WERI-Rb-1 (cell line): ENCODE measurements at regions not wholly inside any gene's neighbourhood (a gene's known extent, or its start where the extent isn't known, plus 50 kb on each side); places are given as distances from the start of the nearest gene placed in this dataset.

ENCODE experiments used
- DNase-seq: peaks from one replicate; pipeline ENCODE4 v3.0.0-alpha.2; 2020
- H3K27ac ChIP-seq: fragments of 250-450 bp; sonication (Bioruptor Pico); 2 replicates; pipeline ENCODE4 v1.5.1; 2020; ENCODE audit warnings: mild to moderate bottlenecking, moderate library complexity
- H3K27me3 ChIP-seq: fragments of 250-450 bp; sonication (Bioruptor Pico); 2 replicates; pipeline ENCODE4 v1.5.1; 2021; ENCODE audit warnings: mild to moderate bottlenecking, low read depth, moderate library complexity; ENCODE audit not compliant: insufficient read depth, severe bottlenecking
- H3K36me3 ChIP-seq: fragments of 250-450 bp; sonication (Bioruptor Pico); 2 replicates; pipeline ENCODE4 v1.5.1; 2020; ENCODE audit warnings: mild to moderate bottlenecking, moderate library complexity
- H3K4me3 ChIP-seq: 2 replicates; pipeline ENCODE4 v1.5.1; 2011; ENCODE audit warnings: low read depth, mild to moderate bottlenecking, control low read depth, low read length
- H3K9me3 ChIP-seq: fragments of 250-450 bp; sonication (Bioruptor Pico); 2 replicates; pipeline ENCODE4 v1.5.1; 2021; ENCODE audit warnings: mild to moderate bottlenecking, moderate library complexity; ENCODE audit not compliant: severe bottlenecking
- TF ChIP-seq, protein P1 (sequence below): IDR thresholded peaks from 2 replicates; pipeline ENCODE4 v1.5.1; 2011; ENCODE audit warnings: low read depth, mild to moderate bottlenecking, control low read depth, inconsistent platforms, low read length

DNA sequence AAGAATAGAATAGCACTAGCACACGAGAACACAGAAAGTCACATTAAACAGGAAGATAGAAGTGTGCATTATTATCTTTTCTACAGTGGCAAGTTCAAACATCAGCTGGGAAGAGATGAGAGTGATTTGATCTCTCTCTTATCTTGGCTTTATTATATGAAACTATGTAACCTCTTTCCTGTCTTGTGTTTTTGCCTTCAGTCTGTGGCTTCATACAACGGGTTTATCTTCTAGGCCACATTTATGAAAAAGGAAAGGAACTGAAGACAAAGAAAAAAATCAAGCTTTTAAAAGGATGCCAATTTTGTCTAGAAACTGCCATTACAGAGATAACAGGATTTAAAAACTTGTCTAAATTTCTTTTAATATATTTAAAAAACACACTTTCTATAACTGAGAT lies 983.6 kb downstream of the RPA4 start:
- H3K4me3 ChIP-seq = no peak overlapping the region
- H3K9me3 ChIP-seq = no peaks in the 10 kb centered on the region
- H3K27me3 ChIP-seq = no peaks in the 10 kb centered on the region
- TF ChIP-seq, protein P1, sequence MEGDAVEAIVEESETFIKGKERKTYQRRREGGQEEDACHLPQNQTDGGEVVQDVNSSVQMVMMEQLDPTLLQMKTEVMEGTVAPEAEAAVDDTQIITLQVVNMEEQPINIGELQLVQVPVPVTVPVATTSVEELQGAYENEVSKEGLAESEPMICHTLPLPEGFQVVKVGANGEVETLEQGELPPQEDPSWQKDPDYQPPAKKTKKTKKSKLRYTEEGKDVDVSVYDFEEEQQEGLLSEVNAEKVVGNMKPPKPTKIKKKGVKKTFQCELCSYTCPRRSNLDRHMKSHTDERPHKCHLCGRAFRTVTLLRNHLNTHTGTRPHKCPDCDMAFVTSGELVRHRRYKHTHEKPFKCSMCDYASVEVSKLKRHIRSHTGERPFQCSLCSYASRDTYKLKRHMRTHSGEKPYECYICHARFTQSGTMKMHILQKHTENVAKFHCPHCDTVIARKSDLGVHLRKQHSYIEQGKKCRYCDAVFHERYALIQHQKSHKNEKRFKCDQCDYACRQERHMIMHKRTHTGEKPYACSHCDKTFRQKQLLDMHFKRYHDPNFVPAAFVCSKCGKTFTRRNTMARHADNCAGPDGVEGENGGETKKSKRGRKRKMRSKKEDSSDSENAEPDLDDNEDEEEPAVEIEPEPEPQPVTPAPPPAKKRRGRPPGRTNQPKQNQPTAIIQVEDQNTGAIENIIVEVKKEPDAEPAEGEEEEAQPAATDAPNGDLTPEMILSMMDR = no peak
- no peak for DNase-seq
- H3K36me3 ChIP-seq = no peaks in the 10 kb centered on the region
- no peak overlapping the region for H3K27ac ChIP-seq

DNA sequence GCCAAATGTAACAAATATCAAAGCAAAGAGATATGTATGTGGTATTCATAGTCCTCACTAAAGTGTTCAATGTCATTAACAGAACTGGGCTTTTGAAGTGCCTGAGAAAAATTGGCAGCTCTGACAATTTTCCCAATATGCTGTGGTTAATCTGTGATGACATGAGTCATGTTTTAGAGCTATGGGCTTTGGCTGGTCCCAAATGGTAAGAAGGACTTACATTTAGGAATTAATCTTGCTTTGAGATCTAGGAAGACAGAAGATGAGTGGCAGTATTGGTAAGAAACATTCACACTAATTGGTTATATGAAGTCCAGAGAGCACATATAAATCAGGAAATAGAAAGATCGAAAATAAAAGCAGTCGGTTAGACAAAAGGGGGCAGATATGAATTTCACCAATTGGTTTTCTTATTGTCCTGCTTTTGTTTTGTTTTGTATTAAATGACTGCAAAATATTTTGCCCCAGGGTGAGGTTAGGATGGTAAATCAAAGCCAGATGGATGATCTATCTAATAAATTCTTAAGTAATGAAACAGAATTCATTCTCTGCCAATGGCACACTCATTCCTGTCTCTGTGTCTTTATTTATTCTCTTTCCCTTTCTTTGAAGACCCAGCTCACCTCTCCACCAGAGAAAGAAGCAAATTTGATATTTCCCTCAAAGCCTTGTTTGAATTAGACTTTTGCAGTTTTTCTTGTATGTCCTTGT lies 993.1 kb downstream of the RPA4 start:
- Histone ChIP-seq H3K9me3 (no peaks in the 10 kb centered on the region), H3K36me3 (no peaks in the 10 kb centered on the region), H3K4me3 (no peak overlapping the region), H3K27me3 (no peaks in the 10 kb centered on the region), H3K27ac (no peak overlapping the region)
- DNase-seq = no peak
- TF ChIP-seq, protein P1 = no peak

DNA sequence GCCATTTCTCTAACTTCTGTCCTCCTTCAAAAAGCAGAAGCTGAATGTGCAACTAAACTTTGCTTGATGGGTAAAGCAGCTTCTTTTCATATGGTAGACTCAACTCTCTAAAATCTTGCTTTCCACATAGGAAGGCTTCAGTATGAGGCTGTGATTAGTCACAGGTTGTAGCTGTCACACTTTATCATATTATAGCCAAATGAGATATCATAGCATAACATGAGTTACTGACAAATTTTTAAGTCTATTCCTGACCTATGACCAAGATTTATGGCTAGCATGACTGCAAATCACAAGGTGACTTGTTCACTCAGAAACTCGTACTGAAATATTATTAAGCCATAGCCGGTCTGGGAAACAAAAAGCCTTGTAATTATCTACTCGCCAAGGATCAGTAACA lies 998.6 kb downstream of the RPA4 start:
- Histone ChIP-seq H3K9me3 (no peaks in the 10 kb centered on the region), H3K27ac (no peak overlapping the region), H3K4me3 (no peak overlapping the region), H3K36me3 (no peaks in the 10 kb centered on the region), H3K27me3 (no peaks in the 10 kb centered on the region)
- TF ChIP-seq, protein P1 = no peak
- no peak for DNase-seq

DNA sequence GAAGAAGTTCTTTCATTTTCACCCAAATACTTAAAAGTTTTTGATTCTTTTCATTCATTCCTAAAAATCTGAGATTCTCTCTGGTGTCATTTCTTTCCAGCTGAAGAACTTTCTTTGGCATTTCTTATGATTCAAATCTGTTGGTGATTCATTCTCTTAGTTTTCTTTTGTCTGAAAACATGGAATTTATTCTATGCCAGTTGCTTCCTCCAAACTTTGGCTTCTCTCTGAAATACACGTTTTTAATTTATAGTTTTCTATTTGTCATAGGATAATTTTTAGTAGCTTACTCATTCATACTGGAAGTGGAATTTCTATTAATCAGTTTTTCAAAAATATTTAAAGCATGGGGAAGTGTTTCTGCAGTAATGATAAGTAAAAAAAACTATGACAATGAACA lies 1012.0 kb downstream of the RPA4 start:
- TF ChIP-seq, protein P1 = no peak
- Histone ChIP-seq H3K4me3 (no peak overlapping the region), H3K9me3 (no peaks in the 10 kb centered on the region), H3K27ac (no peak overlapping the region), H3K27me3 (no peaks in the 10 kb centered on the region), H3K36me3 (no peaks in the 10 kb centered on the region)
- DNase-seq = no peak

DNA sequence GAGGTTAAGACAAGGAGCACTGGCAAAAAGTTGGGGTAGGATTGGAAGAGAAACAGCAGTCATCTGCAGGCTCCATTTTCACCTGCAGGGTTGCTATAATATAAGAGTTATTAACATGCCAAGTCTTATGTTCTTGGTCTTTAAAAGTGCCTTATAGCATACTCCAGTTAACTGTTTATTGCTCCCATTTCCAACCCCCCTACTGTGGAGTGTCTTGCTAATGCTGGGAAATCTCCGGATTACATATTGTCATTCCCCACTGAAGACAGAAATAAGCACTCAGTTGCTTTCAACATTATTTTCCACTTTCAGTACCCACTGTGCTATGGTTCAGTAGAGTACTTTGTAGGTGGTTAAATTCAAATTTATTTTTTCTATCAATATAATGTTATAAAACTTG lies 1014.3 kb downstream of the RPA4 start:
- no peaks in the 10 kb centered on the region for H3K27me3 ChIP-seq
- H3K9me3 ChIP-seq = no peaks in the 10 kb centered on the region
- DNase-seq = no peak
- H3K4me3 ChIP-seq = no peak overlapping the region
- TF ChIP-seq, protein P1 = no peak
- H3K36me3 ChIP-seq = no peaks in the 10 kb centered on the region
- H3K27ac ChIP-seq = no peak overlapping the region

DNA sequence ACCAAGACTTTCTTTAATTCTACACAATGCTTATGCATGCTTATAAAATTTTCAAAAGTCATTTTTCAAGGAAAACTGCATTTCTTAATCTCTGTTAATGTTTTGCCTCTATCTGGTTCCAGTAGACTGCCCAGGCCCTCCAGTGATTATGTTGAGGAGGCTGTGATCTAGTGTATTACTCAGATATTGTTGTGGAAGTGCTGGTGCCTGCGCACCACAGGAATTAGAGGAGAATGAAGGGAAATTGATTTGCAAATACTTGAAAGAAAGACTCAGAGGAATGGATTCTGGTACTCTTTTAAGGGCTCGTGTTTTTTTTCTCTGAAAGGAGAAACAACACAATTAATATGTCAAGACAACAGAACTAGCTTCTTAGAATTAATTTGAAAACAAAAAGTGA lies 1015.1 kb downstream of the RPA4 start:
- TF ChIP-seq, protein P1 = no peak
- Histone ChIP-seq H3K27ac (no peak overlapping the region), H3K4me3 (no peak overlapping the region), H3K9me3 (no peaks in the 10 kb centered on the region), H3K36me3 (no peaks in the 10 kb centered on the region), H3K27me3 (no peaks in the 10 kb centered on the region)
- DNase-seq = no peak
